ENCODE measurements at regions not wholly inside any gene's neighbourhood (a gene's known extent, or its start where the extent isn't known, plus 50 kb on each side); places are given as distances from the start of the nearest gene placed in this dataset.

GRCh38 chr9:118395415-118395814 is 691.2 kb downstream of the TLR4 start:
- no peak for DNase-seq (ENCODE audit: low read depth, low spot score)

- no peak for DNase-seq (ENCODE audit: low read depth, low spot score)
Measured at GRCh38 chr9:118401546-118401945, 697.3 kb downstream of the TLR4 start.

GRCh38 chr9:118414676-118415075 is 710.5 kb downstream of the TLR4 start:
- no peak for DNase-seq (ENCODE audit: low read depth, low spot score)

- DNase-seq (ENCODE audit: low read depth, low spot score) = no peak
Measured at GRCh38 chr9:118418887-118419565, 714.8 kb downstream of the TLR4 start.

GRCh38 chr9:118419676-118420075 is 715.5 kb downstream of the TLR4 start:
- no peak for DNase-seq (ENCODE audit: low read depth, low spot score)

- DNase-seq (ENCODE audit: low read depth, low spot score) = no peak
Measured at GRCh38 chr9:118422508-118422907, 718.3 kb downstream of the TLR4 start.

GRCh38 chr9:118423021-118423420 is 718.8 kb downstream of the TLR4 start:
- no peak for DNase-seq (ENCODE audit: low read depth, low spot score)

GRCh38 chr9:118423721-118424120 is 719.5 kb downstream of the TLR4 start:
- no peak for DNase-seq (ENCODE audit: low read depth, low spot score)

GRCh38 chr9:118426772-118427171 is 722.6 kb downstream of the TLR4 start:
- DNase-seq (ENCODE audit: low read depth, low spot score) = no peak

- DNase-seq (ENCODE audit: low read depth, low spot score) = no peak
Measured at GRCh38 chr9:118438810-118439209, 734.6 kb downstream of the TLR4 start.

GRCh38 chr9:118439441-118439840 is 735.2 kb downstream of the TLR4 start:
- DNase-seq (ENCODE audit: low read depth, low spot score) = no peak

GRCh38 chr9:118444403-118444802 is 740.2 kb downstream of the TLR4 start:
- DNase-seq (ENCODE audit: low read depth, low spot score) = no peak

- DNase-seq (ENCODE audit: low read depth, low spot score) = no peak
Measured at GRCh38 chr9:118446943-118447639, 742.9 kb downstream of the TLR4 start.

GRCh38 chr9:118449554-118449953 is 745.4 kb downstream of the TLR4 start:
- DNase-seq (ENCODE audit: low read depth, low spot score) = no peak

GRCh38 chr9:118455259-118455658 is 751.1 kb downstream of the TLR4 start:
- DNase-seq (ENCODE audit: low read depth, low spot score) = no peak

- no peak for DNase-seq (ENCODE audit: low read depth, low spot score)
Measured at GRCh38 chr9:118455788-118456187, 751.6 kb downstream of the TLR4 start.

GRCh38 chr9:118457171-118458000 is 753.2 kb downstream of the TLR4 start:
- DNase-seq (ENCODE audit: low read depth, low spot score) = no peak

GRCh38 chr9:118459913-118460312 is 755.7 kb downstream of the TLR4 start:
- no peak for DNase-seq (ENCODE audit: low read depth, low spot score)

GRCh38 chr9:118463419-118463818 is 759.2 kb downstream of the TLR4 start:
- DNase-seq (ENCODE audit: low read depth, low spot score) = no peak

- DNase-seq (ENCODE audit: low read depth, low spot score) = no peak
Measured at GRCh38 chr9:118473521-118473920, 769.3 kb downstream of the TLR4 start.

- DNase-seq (ENCODE audit: low read depth, low spot score) = no peak
Measured at GRCh38 chr9:118478752-118479151, 774.5 kb downstream of the TLR4 start.

GRCh38 chr9:118482306-118482705 is 778.1 kb downstream of the TLR4 start:
- DNase-seq (ENCODE audit: low read depth, low spot score) = no peak

GRCh38 chr9:118483677-118484076 is 779.5 kb downstream of the TLR4 start:
- DNase-seq (ENCODE audit: low read depth, low spot score) = no peak

All from brain pericyte (primary cell).